ENCODE measurements at regions not wholly inside any gene's neighbourhood (a gene's known extent, or its start where the extent isn't known, plus 50 kb on each side); places are given as distances from the start of the nearest gene placed in this dataset.
A peak's percentile ranks its signal among the peaks of the same experiment; 100 is the strongest.
"Not testable (repeated sequence)": the region's sequence is repeated elsewhere in the genome, so short reads cannot be mapped to it uniquely, and the experiment has no call there.

DNA sequence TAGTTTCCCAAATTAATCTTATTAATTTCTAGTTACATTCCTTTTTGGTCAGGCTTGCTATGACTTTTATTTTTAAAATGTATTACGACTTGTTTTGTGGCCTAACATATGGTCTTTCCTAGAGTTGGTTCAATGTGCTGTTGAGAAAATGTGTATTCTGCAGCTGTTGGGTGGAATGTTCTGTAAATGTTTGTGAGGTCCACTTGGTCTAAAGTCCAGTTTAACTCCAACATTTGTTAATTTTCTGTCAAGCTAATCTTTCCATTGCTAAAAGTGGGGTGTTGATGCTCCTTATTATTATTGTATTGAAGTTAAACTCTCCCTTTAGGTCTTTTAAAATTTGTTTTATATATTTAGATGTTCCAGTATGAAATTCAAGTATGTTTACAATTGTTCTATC, 1010.8 kb upstream of the EDIL3 start:
- no peak for DNase-seq (ENCODE audit: low read depth)

DNA sequence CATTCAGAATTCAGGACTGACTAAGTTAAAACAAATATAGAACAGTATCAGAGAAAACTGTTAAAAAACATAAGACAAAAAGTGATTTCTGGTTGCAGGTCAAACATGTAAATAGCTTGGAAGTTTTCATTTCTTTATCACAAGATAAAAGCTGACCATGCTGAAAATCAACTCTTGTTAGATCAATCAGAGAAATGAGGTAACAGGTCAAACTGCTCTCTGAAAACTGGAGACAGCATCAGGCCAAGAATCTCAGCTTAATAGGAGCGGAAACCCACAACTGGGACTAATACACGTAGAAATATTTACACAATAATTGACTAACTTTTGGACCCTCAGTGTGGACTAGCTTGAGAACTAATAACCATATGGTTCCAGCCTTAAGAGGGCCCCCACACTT, 1012.8 kb upstream of the EDIL3 start:
- DNase-seq (ENCODE audit: low read depth), result no peak

DNA sequence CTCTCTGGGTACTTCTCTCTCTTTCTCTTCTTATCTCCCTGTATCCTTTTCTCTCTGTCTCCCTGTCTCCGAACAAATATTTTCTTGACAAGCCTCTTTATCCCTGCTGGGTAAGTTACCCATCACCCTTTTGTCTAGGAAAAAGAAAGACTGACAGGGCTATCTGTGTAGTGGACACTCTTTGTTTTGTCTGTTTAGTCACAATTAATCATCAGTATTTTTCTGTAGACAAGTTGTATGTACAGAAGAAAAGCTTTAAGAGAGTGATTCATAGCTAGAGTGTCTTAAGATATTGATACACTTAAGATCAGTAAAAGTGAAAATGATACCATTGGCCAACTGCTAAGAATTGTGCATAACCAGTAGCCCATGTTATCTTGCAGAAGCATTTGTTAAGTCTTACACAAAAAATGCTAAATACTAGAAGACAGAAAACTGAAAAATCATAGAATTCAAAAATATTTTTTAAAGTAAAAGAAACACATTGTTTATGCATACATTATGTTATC, 1043.8 kb upstream of the EDIL3 start:
- DNase-seq (ENCODE audit: low read depth), result no peak

- DNase-seq (ENCODE audit: low read depth), result not testable (repeated sequence)
These were observed 1047.0 kb upstream of the EDIL3 start for GRCh38 chr5:85431726-85432125.

- DNase-seq (ENCODE audit: low read depth), result no peak
These were observed 1056.5 kb upstream of the EDIL3 start for GRCh38 chr5:85441156-85441555.

- DNase-seq (ENCODE audit: low read depth), result no peak
These were observed 1057.2 kb upstream of the EDIL3 start for GRCh38 chr5:85441853-85442252.

DNA sequence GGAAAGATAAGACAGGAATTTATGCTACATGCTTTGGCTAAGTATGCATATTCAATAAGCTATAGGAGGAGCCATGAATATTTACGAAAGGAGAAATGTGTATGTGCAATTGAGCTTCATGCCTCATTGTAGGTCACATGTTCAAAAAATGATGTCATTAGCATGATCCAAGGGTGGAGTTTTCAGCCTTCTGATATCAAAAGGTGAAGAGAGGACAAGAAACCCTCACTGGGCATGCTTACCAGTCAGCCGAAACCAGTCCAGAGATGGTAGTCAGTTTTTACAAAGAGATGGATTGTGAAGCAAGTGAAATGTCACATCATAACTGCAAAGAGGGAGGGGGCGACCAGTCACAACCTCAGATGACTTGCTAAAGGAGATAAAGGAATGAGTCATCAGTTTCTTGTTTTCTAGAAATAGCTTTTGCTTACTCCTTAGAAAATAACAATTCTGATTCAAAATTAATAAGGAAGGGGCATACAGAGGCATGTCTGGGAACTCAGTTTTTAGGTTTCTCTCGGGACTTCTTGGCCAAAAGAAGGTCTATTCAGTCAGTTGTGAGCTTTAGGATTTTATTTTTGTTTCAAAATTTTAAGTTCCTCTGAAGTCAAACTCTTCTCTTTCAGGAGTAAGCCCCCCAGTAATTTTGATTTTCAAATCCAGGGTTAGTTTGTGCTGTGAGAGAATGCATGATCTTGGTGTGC, 1067.8 kb upstream of the EDIL3 start:
- no peak for DNase-seq (ENCODE audit: low read depth)

- DNase-seq (ENCODE audit: low read depth), result no peak
These were observed 1068.3 kb upstream of the EDIL3 start for GRCh38 chr5:85453026-85453349.

DNA sequence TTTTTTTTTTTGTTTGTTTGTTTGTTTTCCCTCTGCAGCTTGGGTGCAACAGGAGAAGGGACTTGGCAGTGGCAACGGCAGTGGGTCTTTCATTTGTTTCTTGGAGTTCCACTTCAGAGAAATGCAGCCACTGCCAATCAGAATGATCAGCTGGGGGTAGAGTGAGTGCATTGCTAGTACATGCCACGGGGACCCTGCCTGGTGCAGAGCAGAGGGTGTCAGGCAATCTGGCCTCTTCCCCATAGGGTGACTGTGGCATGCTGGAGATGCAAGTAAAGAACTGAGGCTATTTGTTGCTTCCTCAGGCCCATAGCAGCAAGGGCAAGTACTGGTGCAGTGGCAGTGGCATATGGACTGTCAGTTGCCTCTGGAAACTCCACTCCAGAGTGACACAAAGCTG, 1073.6 kb upstream of the EDIL3 start:
- no peak for DNase-seq (ENCODE audit: low read depth)

DNA sequence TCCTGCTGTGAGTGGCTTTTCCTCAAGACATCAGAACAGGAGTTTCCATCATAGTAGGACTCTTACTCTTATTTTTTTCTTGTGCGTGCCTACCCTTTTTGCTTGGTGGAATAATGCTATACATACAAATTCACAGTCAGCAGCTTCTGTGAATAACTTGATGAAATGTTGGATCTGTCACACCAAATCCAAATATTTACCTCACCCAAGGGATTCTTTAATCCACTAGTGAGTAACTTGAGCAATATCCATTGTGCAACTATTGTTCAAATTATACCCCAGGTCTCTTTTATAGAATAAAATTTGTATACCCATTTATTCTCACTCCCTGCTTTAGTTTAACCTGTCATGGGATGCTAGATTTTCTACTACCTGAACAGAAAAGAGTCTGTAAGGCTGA, 1078.3 kb upstream of the EDIL3 start:
- no peak for DNase-seq (ENCODE audit: low read depth)

DNA sequence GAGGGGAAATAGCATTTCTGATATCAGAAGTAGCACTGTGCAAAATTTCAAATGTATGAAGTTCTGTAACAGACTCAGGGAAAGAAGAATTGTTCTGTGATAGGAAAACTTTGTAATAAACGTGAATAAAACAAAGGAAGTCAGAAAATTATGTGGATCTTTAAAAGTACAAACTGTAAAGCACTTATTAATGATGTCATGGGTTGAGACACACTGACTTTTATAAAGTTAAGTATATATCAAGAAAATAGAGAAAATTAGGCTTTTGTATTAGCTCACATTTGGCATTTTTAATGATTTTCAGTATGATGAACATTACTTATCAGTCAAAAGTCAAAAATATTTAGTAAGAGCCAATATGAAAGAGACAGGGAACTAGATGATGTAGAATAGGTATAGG, 1081.7 kb upstream of the EDIL3 start:
- no peak for DNase-seq (ENCODE audit: low read depth)

GRCh38 chr5:85472749-85473148, 1088.1 kb upstream of the EDIL3 start:
- DNase-seq (ENCODE audit: low read depth), result no peak

- not testable (repeated sequence) for DNase-seq (ENCODE audit: low read depth)
These were observed 1090.5 kb upstream of the EDIL3 start for GRCh38 chr5:85475151-85475550.

DNA sequence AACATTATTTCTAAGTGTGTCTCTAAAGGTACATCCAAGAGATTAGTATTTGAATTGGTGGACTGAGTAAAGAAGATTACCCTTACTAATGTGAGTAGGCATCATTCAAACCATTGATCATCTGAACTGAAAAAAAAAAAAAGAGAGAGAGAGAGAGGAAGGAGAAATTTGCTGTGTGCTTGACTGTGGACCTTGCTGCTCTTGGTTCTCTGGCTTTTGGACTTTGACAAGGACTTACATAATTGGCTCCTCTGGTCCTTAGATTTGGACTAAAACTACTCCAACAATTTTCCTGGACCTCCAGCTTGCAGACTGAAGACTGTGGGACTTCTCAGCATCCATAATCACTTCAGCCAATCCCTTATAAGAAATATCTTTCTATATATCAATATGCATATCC, 1091.9 kb upstream of the EDIL3 start:
- no peak for DNase-seq (ENCODE audit: low read depth)

- DNase-seq (ENCODE audit: low read depth), result no peak
These were observed 1095.2 kb upstream of the EDIL3 start for GRCh38 chr5:85479849-85480248.

GRCh38 chr5:85484982-85485574, 1100.4 kb upstream of the EDIL3 start:
- peak; percentile 14 for DNase-seq (ENCODE audit: low read depth)

DNA sequence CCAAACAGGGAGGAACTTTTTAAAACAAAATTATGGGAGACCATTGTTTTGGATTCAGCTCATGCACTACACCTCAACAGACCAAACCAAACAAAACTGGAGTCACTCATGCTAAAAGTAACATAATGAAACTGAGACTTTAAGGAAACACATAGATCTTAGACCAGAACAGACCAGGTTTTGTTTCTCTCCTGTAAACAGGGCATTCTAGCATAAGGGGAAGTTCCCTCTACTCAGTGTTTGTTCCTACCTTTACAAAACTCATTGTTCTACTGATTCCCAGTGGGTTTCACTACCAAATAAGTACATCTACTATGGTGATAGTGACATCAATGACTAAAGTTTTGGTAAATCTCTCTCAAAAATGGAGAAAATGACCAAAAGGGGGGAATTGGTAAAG, 1103.6 kb upstream of the EDIL3 start:
- DNase-seq (ENCODE audit: low read depth), result no peak

- DNase-seq (ENCODE audit: low read depth), result no peak
These were observed 1116.2 kb upstream of the EDIL3 start for GRCh38 chr5:85500869-85501268.

DNA sequence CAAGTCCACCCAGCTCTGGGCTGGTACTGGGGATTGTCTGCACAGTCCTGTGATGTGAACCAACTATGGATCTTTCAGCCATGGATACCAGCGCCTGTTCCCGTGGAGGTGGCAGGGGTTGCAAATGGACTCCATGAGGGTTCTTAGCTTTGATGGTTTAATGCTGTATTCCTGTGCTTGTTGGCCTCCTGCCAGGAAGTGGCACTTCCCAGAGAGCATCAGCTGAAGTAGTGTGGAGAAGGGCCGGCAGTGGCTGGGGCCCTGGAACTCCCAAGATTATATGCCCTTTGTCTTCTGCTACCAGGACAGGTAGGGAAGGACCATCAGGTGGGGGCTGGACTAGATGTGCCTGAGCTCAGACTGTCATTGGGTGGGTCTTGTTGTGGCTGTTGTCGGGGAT, 1104.8 kb upstream of the COX7C start:
- no peak for DNase-seq (ENCODE audit: low read depth)

DNA sequence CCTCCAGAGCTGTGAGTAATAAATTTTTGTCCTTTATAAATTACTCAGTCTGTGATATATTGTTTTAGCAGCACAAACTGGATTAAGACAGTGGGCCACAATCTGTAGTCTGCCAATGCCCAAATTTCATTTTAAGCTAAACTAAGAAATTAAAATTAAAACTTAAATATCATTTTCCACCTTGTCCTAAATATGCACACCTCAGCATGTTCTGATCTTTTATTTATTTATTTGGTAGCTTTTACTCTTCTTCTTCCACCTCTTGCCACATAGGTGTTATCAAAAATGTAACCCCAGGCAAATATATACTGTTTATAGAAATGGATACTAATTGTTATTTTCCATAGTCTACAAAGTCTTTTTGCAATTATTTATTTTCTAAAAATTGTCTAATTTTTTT, 1102.2 kb upstream of the COX7C start:
- DNase-seq (ENCODE audit: low read depth), result no peak

DNA sequence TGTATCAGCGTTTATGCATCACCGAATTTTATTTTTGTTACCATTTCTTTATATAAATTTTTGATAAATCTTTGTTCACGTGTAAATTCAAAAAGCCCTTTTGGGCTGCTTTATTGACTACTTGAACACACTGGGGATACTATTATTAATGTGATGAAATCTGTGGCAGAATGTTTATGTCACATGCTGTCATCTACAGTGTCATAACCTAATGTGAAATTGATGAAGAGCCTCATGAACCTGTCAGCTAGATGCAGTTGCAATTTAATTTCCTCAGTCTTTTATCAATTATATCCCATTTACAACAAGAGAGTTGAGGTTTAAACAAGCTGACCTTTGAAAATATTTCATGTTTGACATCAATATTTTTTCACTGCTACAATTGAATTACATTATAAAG, 1100.4 kb upstream of the COX7C start:
- DNase-seq (ENCODE audit: low read depth), result no peak

DNA sequence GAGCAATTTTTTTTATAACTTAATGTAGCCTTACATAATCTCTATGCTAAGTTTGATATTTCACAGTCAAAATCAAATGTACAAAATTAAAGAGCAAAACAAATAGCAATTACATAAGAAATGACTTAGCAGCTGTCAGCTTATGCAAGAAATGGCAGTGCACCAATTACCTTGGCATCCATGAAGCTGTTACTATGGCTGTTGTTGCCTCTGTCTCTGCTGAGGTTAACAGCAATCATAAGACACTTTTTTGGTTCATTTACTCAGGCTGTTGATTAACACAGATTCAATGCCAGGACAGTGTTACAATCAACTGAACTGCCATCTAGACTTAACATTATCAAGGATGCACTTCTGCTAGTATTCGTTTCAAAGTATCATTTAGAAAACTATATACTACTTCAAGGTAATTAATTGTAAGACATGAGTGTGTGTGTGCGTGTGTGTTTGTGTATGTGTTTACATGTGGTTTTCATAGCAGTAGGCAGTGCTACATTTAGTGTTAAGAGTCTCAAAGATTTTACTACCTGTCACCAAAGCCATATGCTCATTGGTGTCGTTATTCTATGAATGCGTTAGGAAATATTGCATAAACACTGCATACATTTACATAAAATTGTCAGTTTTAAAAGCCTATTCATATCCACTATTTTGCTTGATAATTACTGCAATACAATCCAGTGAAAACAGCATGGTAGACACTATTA, 1084.2 kb upstream of the COX7C start:
- DNase-seq (ENCODE audit: low read depth), result no peak

DNA sequence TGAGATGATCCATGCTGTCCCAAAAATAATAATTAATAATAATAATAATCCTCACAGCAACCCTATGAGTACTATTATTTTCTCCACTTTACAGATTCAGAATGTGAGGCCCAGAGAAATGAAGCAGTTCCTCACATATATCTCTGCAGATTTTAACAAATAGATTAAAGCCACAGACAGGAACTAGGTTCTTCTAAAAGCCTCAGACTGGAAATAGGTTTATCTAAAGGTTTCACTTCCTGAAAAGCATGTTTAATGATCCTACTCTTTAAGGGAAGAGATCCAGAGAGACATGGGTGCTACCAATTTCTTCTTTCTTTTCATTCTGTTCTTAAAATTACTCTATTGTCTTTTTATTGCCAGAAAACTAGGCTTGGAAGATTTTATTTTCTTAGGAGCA, 1079.4 kb upstream of the COX7C start:
- DNase-seq (ENCODE audit: low read depth), result no peak

DNA sequence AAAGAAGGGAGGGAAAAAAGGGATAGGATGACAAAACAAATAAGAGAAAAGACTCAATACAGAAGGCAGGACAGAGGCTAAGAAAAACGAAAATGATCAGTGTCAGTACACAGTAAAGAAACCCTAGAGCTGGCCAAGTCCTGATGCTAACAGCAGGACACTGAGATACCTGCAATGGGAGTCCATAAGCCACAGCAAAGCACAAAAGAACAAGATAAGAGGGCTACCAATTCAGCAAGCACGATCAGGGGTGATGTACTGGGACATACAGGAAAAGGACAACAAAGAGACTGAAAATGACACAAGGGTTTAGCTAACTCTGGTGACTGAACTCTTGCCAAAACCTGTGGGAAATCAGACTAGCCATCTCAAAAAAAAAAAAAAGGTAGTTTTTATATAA, 1072.6 kb upstream of the COX7C start:
- no peak for DNase-seq (ENCODE audit: low read depth)
